ENCODE measurements at regions not wholly inside any gene's neighbourhood (a gene's known extent, or its start where the extent isn't known, plus 50 kb on each side); places are given as distances from the start of the nearest gene placed in this dataset.

- Histone ChIP-seq H3K27ac (no peak overlapping the region), H3K4me3 (no peak overlapping the region), H3K27me3 (no peaks in the 10 kb centered on the region), H3K36me3 (no peaks in the 10 kb centered on the region), H3K4me1 (peaks cover 0 to 4% (median 0%) of the 10 kb centered on the region in 4 donors), H3K9me3 (no peaks in the 10 kb centered on the region)
- no peak for TF ChIP-seq EP300 (IDR thresholded peaks at IDR 0.05)
- no peak for DNase-seq
- ATAC-seq (ENCODE audit: low FRiP score in 2 of 2): no peak
- 80 to 83% methylated on average over 1 of the region's 1 CpG for WGBS, 2 donors
These were observed 55.7 kb upstream of the TMEM229A start for GRCh38 chr7:124088590-124088989.

- H3K36me3 ChIP-seq: no peaks in the 10 kb centered on the region
- no peaks in the 10 kb centered on the region for H3K27me3 ChIP-seq
- peaks cover 0 to 4% (median 0%) of the 10 kb centered on the region in 4 donors for H3K4me1 ChIP-seq
- H3K9me3 ChIP-seq: no peaks in the 10 kb centered on the region
- H3K27ac ChIP-seq: no peak overlapping the region
- TF ChIP-seq POLR2A (IDR thresholded peaks at IDR 0.05): no peak
- TF ChIP-seq CTCF (IDR thresholded peaks at IDR 0.05): no peak
- TF ChIP-seq EP300 (IDR thresholded peaks at IDR 0.05): no peak
- TF ChIP-seq POLR2AphosphoS5 (IDR thresholded peaks at IDR 0.05): no peak
- DNase-seq (no peak), ATAC-seq (ENCODE audit: low FRiP score in 2 of 2) (no peak)
- no peak overlapping the region for H3K4me3 ChIP-seq
- 39% methylated on average over 2 of the region's 2 CpGs for WGBS, 2 donors
These were observed 54.0 kb upstream of the TMEM229A start for GRCh38 chr7:124086843-124087242.

GRCh38 chr7:124085179-124085578, 52.3 kb upstream of the TMEM229A start:
- 26 to 28% methylated on average over 4 of the region's 4 CpGs for WGBS, 2 donors
- Histone ChIP-seq H3K4me1 (peaks cover 0 to 4% (median 0%) of the 10 kb centered on the region in 4 donors), H3K27ac (no peak overlapping the region), H3K4me3 (no peak overlapping the region), H3K27me3 (no peaks in the 10 kb centered on the region), H3K36me3 (no peaks in the 10 kb centered on the region), H3K9me3 (no peaks in the 10 kb centered on the region)
- DNase-seq: no peak
- TF ChIP-seq EP300 (IDR thresholded peaks at IDR 0.05) (no peak), POLR2AphosphoS5 (IDR thresholded peaks at IDR 0.05) (no peak), CTCF (IDR thresholded peaks at IDR 0.05) (no peak), POLR2A (IDR thresholded peaks at IDR 0.05) (no peak)
- ATAC-seq (ENCODE audit: low FRiP score in 2 of 2): no peak

GRCh38 chr7:124084024-124084423, 51.2 kb upstream of the TMEM229A start:
- H3K4me1 ChIP-seq: peaks cover 0 to 4% (median 0%) of the 10 kb centered on the region in 4 donors
- 19 to 22% methylated on average over 3 of the region's 3 CpGs for WGBS, 2 donors
- no peak for TF ChIP-seq POLR2AphosphoS5 (IDR thresholded peaks at IDR 0.05)
- no peak for TF ChIP-seq CTCF (IDR thresholded peaks at IDR 0.05)
- no peak for TF ChIP-seq EP300 (IDR thresholded peaks at IDR 0.05)
- no peak for TF ChIP-seq POLR2A (IDR thresholded peaks at IDR 0.05)
- H3K27ac ChIP-seq: no peak overlapping the region
- H3K36me3 ChIP-seq: no peaks in the 10 kb centered on the region
- no peaks in the 10 kb centered on the region for H3K27me3 ChIP-seq
- H3K9me3 ChIP-seq: no peaks in the 10 kb centered on the region
- ATAC-seq (ENCODE audit: low FRiP score in 2 of 2) (no peak), DNase-seq (no peak)
- no peak overlapping the region for H3K4me3 ChIP-seq

Small RNAs in the stretch of these regions (small RNA-seq; reads per million reads assigned to genes)
- 0 reads per million in 4 donors for gene RNU6-102P
